PC-3 (cell line): ENCODE measurements at regions not wholly inside any gene's neighbourhood (a gene's known extent, or its start where the extent isn't known, plus 50 kb on each side); places are given as distances from the start of the nearest gene placed in this dataset.

Experiments used
- ATAC-seq: fragments of 200-7000 bp; cut with Tn5 transposase; 2 replicates; pipeline ENCODE4 v1.9.1; 2020; ENCODE audit warnings: mild to moderate bottlenecking, moderate library complexity
- BruUV-seq: library from RNA; stranded (reverse); fragments of 400-500 nt; replicated peaks from 2 replicates; lab custom pipeline; 2021; lab: Mats Ljungman, UMichigan
- CTCF ChIA-PET: fragments of 300-600 bp; sonication (Branson Sonifier 250); formaldehyde crosslinking; loops from one replicate; lab custom pipeline; 2022; ENCODE audit warnings: antibody characterized with exemption; lab: Charles Lee
- POLR2A ChIA-PET: fragments of 300-600 bp; sonication (Branson Sonifier 250); formaldehyde crosslinking; loops from one replicate; lab custom pipeline; 2022; ENCODE audit warnings: antibody characterized with exemption; ENCODE audit not compliant: unreplicated experiment; lab: Charles Lee
- DNase-seq: peaks from one replicate; pipeline ENCODE4 v3.0.0-alpha.2; 2015
- H2AFZ ChIP-seq: fragments of 300-600 bp; sonication (generic); 2 replicates; pipeline ENCODE4 v1.6.0; 2016; ENCODE audit warnings: antibody characterized with exemption, low read length
- H3F3A ChIP-seq: fragments of 300-600 bp; sonication (generic); one replicate; pipeline ENCODE4 v1.6.0; 2017; ENCODE audit warnings: antibody characterized with exemption, low read length, control low read depth, mild to moderate bottlenecking; ENCODE audit not compliant: unreplicated experiment
- H3K27ac ChIP-seq: fragments of 300-600 bp; sonication (generic); 2 replicates; pipeline ENCODE4 v1.5.1; 2016; ENCODE audit warnings: mild to moderate bottlenecking, low read length
- H3K27me3 ChIP-seq: fragments of 300-600 bp; sonication (generic); 2 replicates; pipeline ENCODE4 v1.6.1; 2016; ENCODE audit warnings: low read length, mixed read lengths
- H3K36me3 ChIP-seq: fragments of 300-600 bp; sonication (generic); 2 replicates; pipeline ENCODE4 v1.6.1; 2016; ENCODE audit warnings: low read depth, mixed run types, low read length, mixed read lengths
- H3K4me1 ChIP-seq: fragments of 300-600 bp; sonication (generic); 2 replicates; pipeline ENCODE4 v1.5.1; 2016; ENCODE audit warnings: low read length; ENCODE audit not compliant: insufficient read depth
- H3K4me2 ChIP-seq: fragments of 300-600 bp; sonication (generic); 2 replicates; pipeline ENCODE4 v1.6.0; 2016; ENCODE audit warnings: low read length
- H3K4me3 ChIP-seq: fragments of 300-600 bp; sonication (generic); 2 replicates; pipeline ENCODE4 v1.5.1; 2016; ENCODE audit warnings: mild to moderate bottlenecking, low read length, mixed read lengths
- H3K79me2 ChIP-seq: fragments of 300-600 bp; sonication (generic); 2 replicates; pipeline ENCODE4 v1.6.1; 2017; ENCODE audit warnings: low read length, mixed read lengths
- H3K9ac ChIP-seq: fragments of 300-600 bp; sonication (generic); 2 replicates; pipeline ENCODE4 v1.6.0; 2016; ENCODE audit warnings: mild to moderate bottlenecking, low read length
- H3K9me2 ChIP-seq: fragments of 300-600 bp; sonication (generic); replicated peaks from 2 replicates; pipeline ENCODE4 v1.6.1; 2016; ENCODE audit warnings: mixed run types, low read length, mixed read lengths
- H3K9me3 ChIP-seq: fragments of 300-600 bp; sonication (generic); 2 replicates; pipeline ENCODE4 v1.6.1; 2016; ENCODE audit warnings: low read length, mixed read lengths
- H4K20me1 ChIP-seq: fragments of 300-600 bp; sonication (generic); 2 replicates; pipeline ENCODE4 v1.6.1; 2016; ENCODE audit warnings: low read length, mixed read lengths
- CTCF ChIP-seq: fragments of 300-600 bp; sonication (generic); conservative IDR thresholded peaks from 2 replicates; pipeline ENCODE4 v1.5.1; 2017; ENCODE audit warnings: antibody characterized with exemption, low read depth, mild to moderate bottlenecking, low read length
- EZH2 ChIP-seq: fragments of 300-600 bp; sonication (generic); IDR thresholded peaks from one replicate; pipeline ENCODE4 v1.6.1; 2017; ENCODE audit warnings: antibody characterized with exemption, mild to moderate bottlenecking, low read length; ENCODE audit not compliant: unreplicated experiment
- EZH2phosphoT487 ChIP-seq: fragments of 300-600 bp; sonication (generic); IDR thresholded peaks from 2 replicates; pipeline ENCODE4 v1.6.1; 2018; ENCODE audit warnings: mild to moderate bottlenecking, antibody characterized with exemption, low read length, borderline replicate concordance
- intact Hi-C: fragments of 100-400 bp; cut with micrococcal nuclease; formaldehyde crosslinking; loops from 2 replicates; pipeline ENCODE4 v1.9.0; 2023

- intact Hi-C loops: no loop called here
- peaks cover 9% of the 10 kb centered on the region; the same call in 1 of the 2 replicates for H3K4me1 ChIP-seq
- no peaks in the 10 kb centered on the region for H3K79me2 ChIP-seq
- 0 out of 2 replicates have a peak, but pooled peaks cover 4% of the 10 kb centered on the region for H3K9me3 ChIP-seq
- BruUV-seq: no TSS peak
- H2AFZ ChIP-seq: no peak overlapping the region
- H3K9me2 ChIP-seq: no peaks in the 10 kb centered on the region
- H3F3A ChIP-seq: no peaks in the 10 kb centered on the region
- no peaks in the 10 kb centered on the region for H4K20me1 ChIP-seq
- H3K9ac ChIP-seq: no peak overlapping the region
- ChIA-PET POLR2A (no interaction called here), CTCF (no interaction called here)
- no peak overlapping the region for H3K4me2 ChIP-seq
- no peak for ATAC-seq
- TF ChIP-seq EZH2 (no peak), CTCF (no peak), EZH2phosphoT487 (no peak)
- no peak overlapping the region for H3K27ac ChIP-seq
- no peak overlapping the region for H3K4me3 ChIP-seq
- no peaks in the 10 kb centered on the region for H3K27me3 ChIP-seq
- DNase-seq: no peak
- H3K36me3 ChIP-seq: no peaks in the 10 kb centered on the region
Observed at GRCh38 chr15:37619358-37620042, 314.9 kb upstream of the TMCO5A start.

- ATAC-seq: no peak
- CTCF ChIA-PET: no interaction called here
Observed at GRCh38 chr15:37625576-37625975, 308.9 kb upstream of the TMCO5A start.

More at GRCh38 chr15:37625576-37625975, 308.9 kb upstream of the TMCO5A start:
- no peak overlapping the region for H3K4me3 ChIP-seq
- no peak overlapping the region for H3K9ac ChIP-seq
- no peak for DNase-seq
- TF ChIP-seq EZH2 (no peak), EZH2phosphoT487 (no peak), CTCF (no peak)
- H3F3A ChIP-seq: no peaks in the 10 kb centered on the region
- H3K27ac ChIP-seq: no peak overlapping the region
- no peaks in the 10 kb centered on the region for H3K9me3 ChIP-seq
- no TSS peak for BruUV-seq
- H3K36me3 ChIP-seq: no peaks in the 10 kb centered on the region
- intact Hi-C loops: no loop called here
- no peaks in the 10 kb centered on the region for H4K20me1 ChIP-seq
- H3K79me2 ChIP-seq: no peaks in the 10 kb centered on the region
- H3K4me2 ChIP-seq: no peak overlapping the region
- no peak overlapping the region for H2AFZ ChIP-seq
- POLR2A ChIA-PET: no interaction called here
- peaks cover 33% of the 10 kb centered on the region for H3K27me3 ChIP-seq
- H3K9me2 ChIP-seq: no peaks in the 10 kb centered on the region
- no peaks in the 10 kb centered on the region for H3K4me1 ChIP-seq
